Transverse colon (tissue), 4 donors: ENCODE measurements at regions not wholly inside any gene's neighbourhood (a gene's known extent, or its start where the extent isn't known, plus 50 kb on each side); places are given as distances from the start of the nearest gene placed in this dataset.

Experiments
- DNase-seq: peaks from one replicate; pipeline ENCODE4 v3.0.0-alpha.2; 2019
- H3K27ac ChIP-seq, 4 donors: fragments of 200-600 bp; sonication (generic); 2 replicates each; pipeline ENCODE4 v1.5.1; 2016 to 2018; ENCODE audit warnings: inconsistent platforms in 4 of 4
- H3K27me3 ChIP-seq: fragments of 200-600 bp; sonication (generic); 2 replicates; pipeline ENCODE4 v1.5.1; 2017; ENCODE audit warnings: inconsistent platforms
- H3K36me3 ChIP-seq, 4 donors: fragments of 200-600 bp; sonication (generic); 2 replicates each; pipeline ENCODE4 v1.5.1; 2017 to 2019; ENCODE audit warnings: inconsistent platforms in 4 of 4
- H3K4me1 ChIP-seq, 4 donors: fragments of 200-600 bp; sonication (generic); 2 replicates each; pipeline ENCODE4 v1.5.1; 2017 to 2020; ENCODE audit warnings: inconsistent platforms in 4 of 4
- H3K4me3 ChIP-seq, 4 donors: fragments of 200-600 bp; sonication (generic); 1 replicate in 1 of 4; 2 replicates in 3 of 4; pipeline versions ENCODE4 v1.5.1 to v1.6.1; 2017 to 2019; ENCODE audit warnings: inconsistent platforms in 4 of 4
- H3K9me3 ChIP-seq, 2 donors: fragments of 200-600 bp; sonication (generic); 2 replicates each; pipeline ENCODE4 v1.5.1; 2017 to 2019; ENCODE audit warnings: inconsistent platforms in 2 of 2
- CTCF ChIP-seq, 5 experiments: fragments of 200-600 bp in 3 of 5; fragments of 450-650 bp in 2 of 5; sonication (generic) in 3 of 5; IDR thresholded peaks; 1 replicate in 2 of 5; 2 replicates in 3 of 5; pipeline ENCODE4 v1.5.1; 2016 to 2017; ENCODE audit warnings: antibody characterized with exemption in 5 of 5, inconsistent platforms in 3 of 5, mild to moderate bottlenecking in 2 of 5, moderate library complexity in 1 of 5
- EP300 ChIP-seq: sonication (generic); formaldehyde crosslinking; IDR thresholded peaks from one replicate; pipeline ENCODE4 v1.6.1; 2017; ENCODE audit warnings: antibody characterized with exemption, low read depth
- POLR2A ChIP-seq: fragments of 450-650 bp; IDR thresholded peaks from one replicate; pipeline ENCODE4 v1.6.1; 2016; ENCODE audit warnings: antibody characterized with exemption, mild to moderate bottlenecking, moderate library complexity
- POLR2AphosphoS5 ChIP-seq, 3 donors: sonication (generic); formaldehyde crosslinking; IDR thresholded peaks; one replicate each; pipeline ENCODE4 v1.6.1; 2016; ENCODE audit warnings: antibody characterized with exemption in 3 of 3
- WGBS, 2 donors: methylation state at CpG; one replicate each; pipeline ENCODE4 v1.1.5; 2018; ENCODE audit warnings: low coverage in 1 of 2; 5-methylcytosine and 5-hydroxymethylcytosine counted together
- in situ Hi-C, 4 donors: fragments of 200-750 bp; cut with MboI; loops; one replicate each; pipeline versions ENCODE4 v1.15.0 to v1.15.1; 2017; ENCODE audit warnings: low sequenced_read_pairs in 3 of 4, low pct_ligation_motif_present in 1 of 4, low pct_unique_long_range_greater_than_20kb in 1 of 4
- intact Hi-C: fragments of 100-400 bp; cut with DNase I; formaldehyde crosslinking; loops from one replicate; pipeline ENCODE4 v1.15.1; 2023; ENCODE audit warnings: low total_unique reads

DNA sequence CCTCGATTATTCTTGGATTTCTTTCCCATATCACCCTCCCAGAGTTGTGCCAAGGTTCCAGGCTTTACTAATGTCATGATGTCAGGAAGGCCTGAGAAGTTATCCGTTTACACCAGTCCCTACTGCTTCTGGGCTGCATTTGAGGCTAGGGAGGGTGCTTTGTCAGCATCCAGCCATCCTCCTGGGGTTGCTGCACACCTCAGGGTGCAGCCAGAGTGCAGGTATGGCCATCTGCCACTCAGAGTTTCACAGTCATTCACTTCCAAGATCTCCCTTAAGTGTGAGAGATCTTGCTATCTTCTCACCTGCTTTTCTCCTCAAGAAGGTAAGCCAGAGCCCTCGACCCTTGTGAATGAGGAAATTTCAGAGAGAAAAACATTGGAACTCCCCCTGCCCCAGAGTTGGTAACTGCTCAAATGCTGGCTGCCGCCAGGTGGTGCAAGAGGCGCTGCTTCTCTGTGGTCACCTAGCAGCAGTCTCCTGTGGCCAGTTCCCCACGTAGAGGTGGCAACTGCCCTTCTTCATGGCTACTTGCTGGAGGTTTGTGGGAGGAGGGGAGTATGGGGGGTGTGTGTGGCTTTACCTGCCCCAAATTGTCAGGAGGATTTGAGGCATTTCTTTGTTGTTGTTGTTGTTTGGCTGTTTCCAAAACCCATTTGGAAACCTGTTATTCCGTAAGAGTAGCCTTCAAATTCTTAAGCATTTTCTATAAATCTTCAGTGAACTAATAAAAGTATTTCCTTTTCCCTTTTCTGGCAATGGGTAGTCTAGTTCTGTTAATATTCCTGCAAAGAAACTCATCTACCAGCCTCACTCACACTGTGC lies 259.6 kb upstream of the DMRT1 start:
- no peaks in the 10 kb centered on the region for H3K36me3 ChIP-seq
- no peaks in the 10 kb centered on the region for H3K27me3 ChIP-seq
- DNase-seq = no peak
- intact Hi-C loops = no loop called here
- H3K4me3 ChIP-seq = no peak overlapping the region
- H3K4me1 ChIP-seq = peaks cover 0 to 2% (median under 1%) of the 10 kb centered on the region in 4 donors
- 74 to 76% methylated on average over 3 to 7 of the region's 7 CpGs for WGBS, 2 donors
- TF ChIP-seq EP300 = no peak
- no peak for TF ChIP-seq CTCF (IDR thresholded peaks at IDR 0.05)
- no peak for TF ChIP-seq POLR2AphosphoS5 (IDR thresholded peaks at IDR 0.05)
- TF ChIP-seq POLR2A = no peak
- H3K27ac ChIP-seq = no peak overlapping the region
- no peaks in the 10 kb centered on the region for H3K9me3 ChIP-seq
- in situ Hi-C loops = no loop called here

DNA sequence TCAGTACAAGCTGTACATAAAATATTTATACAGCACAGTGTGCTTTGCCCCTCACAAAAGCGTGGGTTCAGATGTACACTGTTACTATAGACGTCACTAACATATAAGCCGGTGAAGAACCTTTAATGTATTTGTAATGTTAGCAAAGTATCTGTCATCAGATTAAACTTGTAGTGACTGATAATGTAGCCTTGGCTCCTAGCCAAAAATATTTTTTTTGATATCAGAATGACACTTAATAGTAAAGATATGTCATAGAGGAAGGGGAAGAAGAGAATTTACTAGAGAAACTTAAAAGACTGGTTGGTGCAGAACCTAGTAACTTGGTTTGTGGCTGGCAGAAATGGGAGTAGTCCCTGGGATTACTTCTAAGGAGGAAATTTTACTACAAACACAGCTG lies 258.7 kb upstream of the DMRT1 start:
- no peak overlapping the region for H3K4me3 ChIP-seq
- in situ Hi-C loops (no loop called here), intact Hi-C loops (no loop called here)
- H3K9me3 ChIP-seq = no peaks in the 10 kb centered on the region
- no peak overlapping the region for H3K27ac ChIP-seq
- WGBS, 2 donors = 83 to 100% methylated on average over 3 of the region's 3 CpGs
- peaks cover 0 to 11% (median 5%) of the 10 kb centered on the region in 4 donors for H3K4me1 ChIP-seq
- TF ChIP-seq POLR2AphosphoS5 (IDR thresholded peaks at IDR 0.05) (no peak), CTCF (IDR thresholded peaks at IDR 0.05) (no peak), EP300 (no peak), POLR2A (no peak)
- DNase-seq = no peak
- no peaks in the 10 kb centered on the region for H3K36me3 ChIP-seq
- no peaks in the 10 kb centered on the region for H3K27me3 ChIP-seq

DNA sequence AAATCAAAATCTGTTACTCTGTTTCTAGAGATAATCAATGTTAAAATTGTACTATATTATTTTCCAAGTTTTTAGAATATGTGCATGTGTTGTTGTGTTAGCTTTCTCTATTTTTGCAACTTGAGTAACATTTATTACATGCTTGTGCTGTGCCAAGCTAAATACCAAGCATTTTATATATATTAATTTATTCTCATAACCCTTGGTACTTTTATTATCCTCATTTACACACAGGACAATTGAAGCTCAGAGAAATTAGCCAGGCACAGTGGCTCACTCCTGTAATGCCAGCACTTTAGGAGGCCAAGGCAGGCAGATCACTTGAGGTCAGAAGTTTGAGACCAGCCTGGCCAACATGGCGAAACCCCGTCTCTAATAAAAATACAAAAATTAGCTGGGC lies 254.0 kb upstream of the DMRT1 start:
- no peak for DNase-seq
- in situ Hi-C loops = no loop called here
- Histone ChIP-seq H3K36me3 (no peaks in the 10 kb centered on the region), H3K4me1 (peaks cover 10 to 45% (median 25%) of the 10 kb centered on the region in 4 donors), H3K27me3 (no peaks in the 10 kb centered on the region), H3K9me3 (no peaks in the 10 kb centered on the region), H3K27ac (peak overlapping the region in 1 of 4 donors; percentile 19), H3K4me3 (no peak overlapping the region)
- TF ChIP-seq CTCF (IDR thresholded peaks at IDR 0.05) = no peak
- TF ChIP-seq EP300 = no peak
- no peak for TF ChIP-seq POLR2A
- TF ChIP-seq POLR2AphosphoS5 (IDR thresholded peaks at IDR 0.05) = no peak
- WGBS, 2 donors = 69 to 86% methylated on average over 2 of the region's 2 CpGs
- intact Hi-C loops = no loop called here

GRCh38 chr9:588981-589380 lies 252.5 kb upstream of the DMRT1 start:
- TF ChIP-seq CTCF (IDR thresholded peaks at IDR 0.05) (no peak), POLR2A (no peak), POLR2AphosphoS5 (IDR thresholded peaks at IDR 0.05) (no peak), EP300 (no peak)
- H3K4me1 ChIP-seq = peaks cover 10 to 49% (median 25%) of the 10 kb centered on the region in 4 donors
- H3K36me3 ChIP-seq = no peaks in the 10 kb centered on the region
- H3K9me3 ChIP-seq = no peaks in the 10 kb centered on the region
- peak overlapping the region in 3 of 4 donors; percentile 37 to 84 (median 70) for H3K27ac ChIP-seq
- intact Hi-C loops = no loop called here
- 93 to 94% methylated on average over 3 of the region's 3 CpGs for WGBS, 2 donors
- H3K27me3 ChIP-seq = no peaks in the 10 kb centered on the region
- DNase-seq = no peak
- H3K4me3 ChIP-seq = no peak overlapping the region
- in situ Hi-C loops = no loop called here
